H9 (cell line): ENCODE measurements at regions not wholly inside any gene's neighbourhood (a gene's known extent, or its start where the extent isn't known, plus 50 kb on each side); places are given as distances from the start of the nearest gene placed in this dataset.

Source experiments
- DNase-seq: peaks from one replicate; pipeline ENCODE4 v3.0.0-alpha.2; 2017
- H2AFZ ChIP-seq: one replicate; pipeline ENCODE4 v1.6.1; 2013; ENCODE audit warnings: mild to moderate bottlenecking, low read length, control low read depth, moderate library complexity
- H2AK5ac ChIP-seq: 2 replicates; pipeline ENCODE4 v1.6.1; 2013; ENCODE audit warnings: low read length, control low read depth, mixed read lengths; ENCODE audit not compliant: insufficient read length
- H2BK120ac ChIP-seq: one replicate; pipeline ENCODE4 v1.6.1; 2013; ENCODE audit warnings: low read depth, mild to moderate bottlenecking, low read length, control low read depth, inconsistent platforms; ENCODE audit not compliant: poor library complexity, severe bottlenecking
- H2BK12ac ChIP-seq: 2 replicates; pipeline ENCODE4 v1.6.1; 2013; ENCODE audit warnings: low read length, control low read depth, mixed read lengths, low read depth; ENCODE audit not compliant: insufficient read length
- H2BK15ac ChIP-seq: 2 replicates; pipeline ENCODE4 v1.6.1; 2013; ENCODE audit warnings: low read depth, low read length, control low read depth
- H2BK20ac ChIP-seq: one replicate; pipeline ENCODE4 v1.6.1; 2013; ENCODE audit warnings: low read depth, mild to moderate bottlenecking, low read length, control low read depth, inconsistent platforms; ENCODE audit not compliant: poor library complexity, severe bottlenecking
- H2BK5ac ChIP-seq: 2 replicates; pipeline ENCODE4 v1.6.1; 2013; ENCODE audit warnings: low read length, control low read depth, mixed read lengths; ENCODE audit not compliant: insufficient read length
- H3K14ac ChIP-seq: 2 replicates; pipeline ENCODE4 v1.6.1; 2013; ENCODE audit warnings: low read length, control low read depth; ENCODE audit not compliant: insufficient read depth
- H3K18ac ChIP-seq: 2 replicates; pipeline ENCODE4 v1.6.1; 2013; ENCODE audit warnings: low read depth, mild to moderate bottlenecking, mixed read lengths, low read length, control low read depth; ENCODE audit not compliant: insufficient read length
- H3K23ac ChIP-seq: 2 replicates; pipeline ENCODE4 v1.6.1; 2013; ENCODE audit warnings: low read length, control low read depth, mixed read lengths, low read depth; ENCODE audit not compliant: insufficient read length
- H3K23me2 ChIP-seq: 2 replicates; pipeline ENCODE4 v1.6.1; 2013; ENCODE audit warnings: low read depth, mild to moderate bottlenecking, mixed read lengths, low read length, control low read depth; ENCODE audit not compliant: insufficient read length, poor library complexity, severe bottlenecking
- H3K27ac ChIP-seq: 2 replicates; pipeline ENCODE4 v1.5.1; 2013; ENCODE audit warnings: low read length, control low read depth, mixed read lengths, low read depth; ENCODE audit not compliant: insufficient read length
- H3K27me3 ChIP-seq: 2 replicates; pipeline ENCODE4 v1.6.1; 2013; ENCODE audit warnings: low read length, control low read depth, inconsistent platforms; ENCODE audit not compliant: insufficient read depth
- H3K4ac ChIP-seq: 2 replicates; pipeline ENCODE4 v1.6.1; 2013; ENCODE audit warnings: low read depth, mild to moderate bottlenecking, control low read depth, inconsistent platforms, low read length, moderate library complexity
- H3K4me1 ChIP-seq: 2 replicates; pipeline ENCODE4 v1.6.1; 2013; ENCODE audit warnings: low read length, control low read depth, inconsistent platforms; ENCODE audit not compliant: insufficient read depth
- H3K4me2 ChIP-seq: 2 replicates; pipeline ENCODE4 v1.6.1; 2013; ENCODE audit warnings: low read length, control low read depth, mixed read lengths; ENCODE audit not compliant: insufficient read length, insufficient read depth
- H3K56ac ChIP-seq: 2 replicates; pipeline ENCODE4 v1.6.1; 2013; ENCODE audit warnings: low read depth, mild to moderate bottlenecking, mixed read lengths, low read length, control low read depth; ENCODE audit not compliant: insufficient read length
- H3K79me1 ChIP-seq: 2 replicates; pipeline ENCODE4 v1.6.1; 2013; ENCODE audit warnings: low read depth, mild to moderate bottlenecking, moderate library complexity, low read length, control low read depth, inconsistent platforms; ENCODE audit not compliant: insufficient read depth, poor library complexity, severe bottlenecking
- H3K79me2 ChIP-seq: 2 replicates; pipeline ENCODE4 v1.6.1; 2013; ENCODE audit warnings: low read length, control low read depth, inconsistent platforms; ENCODE audit not compliant: insufficient read depth
- H3K9ac ChIP-seq: 2 replicates; pipeline ENCODE4 v1.6.1; 2013; ENCODE audit warnings: low read length, control low read depth, mixed read lengths; ENCODE audit not compliant: insufficient read length; ENCODE audit errors: extremely low read depth
- H3K9me3 ChIP-seq: one replicate; pipeline ENCODE4 v1.6.1; 2013; ENCODE audit warnings: low read depth, low read length, inconsistent platforms; ENCODE audit not compliant: control insufficient read depth
- H3T11ph ChIP-seq: one replicate; pipeline ENCODE4 v1.6.1; 2013; ENCODE audit warnings: mild to moderate bottlenecking, low read length, control low read depth, inconsistent platforms
- H4K20me1 ChIP-seq: one replicate; pipeline ENCODE4 v1.6.1; 2013; ENCODE audit not compliant: control insufficient read depth, insufficient read length, insufficient read depth
- H4K5ac ChIP-seq: 2 replicates; pipeline ENCODE4 v1.6.1; 2013; ENCODE audit warnings: low read depth, mild to moderate bottlenecking, mixed read lengths, low read length, control low read depth; ENCODE audit not compliant: insufficient read length
- H4K8ac ChIP-seq: replicated peaks from 2 replicates; pipeline ENCODE4 v1.6.1; 2013; ENCODE audit warnings: low read length, control low read depth, mixed read lengths, low read depth; ENCODE audit not compliant: insufficient read length
- H4K91ac ChIP-seq: 2 replicates; pipeline ENCODE4 v1.6.1; 2013; ENCODE audit warnings: low read depth, mild to moderate bottlenecking, moderate library complexity, mixed read lengths, low read length, control low read depth; ENCODE audit not compliant: insufficient read length
- H3K27ac Mint-ChIP-seq, 3 experiments: 2 replicates in 2 of 3; 3 replicates in 1 of 3; pipeline ENCODE4 v1.8.0; 2020 to 2021; ENCODE audit warnings: mixed read lengths in 3 of 3, mild to moderate bottlenecking in 1 of 3, moderate library complexity in 1 of 3
- H3K27me3 Mint-ChIP-seq: 2 replicates; pipeline ENCODE4 v1.8.0; 2021; ENCODE audit warnings: low read depth, mild to moderate bottlenecking, moderate library complexity, mixed read lengths
- H3K36me3 Mint-ChIP-seq, 3 experiments: 2 replicates in 2 of 3; 3 replicates in 1 of 3; pipeline ENCODE4 v1.8.0; 2020 to 2021; ENCODE audit warnings: low read depth in 3 of 3, mixed read lengths in 3 of 3; ENCODE audit not compliant: insufficient read depth in 1 of 3
- H3K4me1 Mint-ChIP-seq, 2 experiments: 2 replicates each; pipeline ENCODE4 v1.8.0; 2020; ENCODE audit warnings: mixed read lengths in 2 of 2
- H3K4me3 Mint-ChIP-seq, 2 experiments: 2 replicates in 1 of 2; 3 replicates in 1 of 2; pipeline ENCODE4 v1.8.0; 2020 to 2021; ENCODE audit warnings: mild to moderate bottlenecking in 2 of 2, mixed read lengths in 2 of 2, moderate library complexity in 1 of 2
- H3K9me3 Mint-ChIP-seq, 2 experiments: 2 replicates in 1 of 2; 3 replicates in 1 of 2; pipeline ENCODE4 v1.8.0; 2020; ENCODE audit warnings: mild to moderate bottlenecking in 2 of 2, mixed read lengths in 2 of 2, moderate library complexity in 1 of 2
- WGBS: extraction: QIAGEN DNeasy Blood & Tissue Kit; methylation state at CpG from one replicate; pipeline ENCODE4 v1.1.7; 2013; ENCODE audit warnings: missing lambda C conversion rate, low lambda C conversion rate, mixed read lengths; ENCODE audit not compliant: insufficient read length; ENCODE audit errors: extremely low coverage; 5-methylcytosine and 5-hydroxymethylcytosine counted together
- TF ChIP-seq, protein P1 (sequence below): fragments of 200-600 bp; sonication (generic); conservative IDR thresholded peaks from 3 replicates; pipeline ENCODE4 v1.8.0; 2021; ENCODE audit warnings: antibody characterized with exemption, mild to moderate bottlenecking

- Histone ChIP-seq H3K27me3 (no peaks in the 10 kb centered on the region), H4K5ac (no peak overlapping the region), H3K18ac (no peak overlapping the region), H3K23ac (no peak overlapping the region), H3K56ac (no peak overlapping the region), H2BK20ac (no peak overlapping the region), H4K91ac (no peak overlapping the region), H3K23me2 (no peaks in the 10 kb centered on the region), H2BK15ac (no peak overlapping the region), H3K79me2 (no peaks in the 10 kb centered on the region), H2AK5ac (no peak overlapping the region), H2BK5ac (no peak overlapping the region), H3K79me1 (no peaks in the 10 kb centered on the region), H4K20me1 (no peaks in the 10 kb centered on the region), H3K14ac (no peak overlapping the region), H3K9ac (no peak overlapping the region), H3K9me3 (no peaks in the 10 kb centered on the region), H3T11ph (no peak overlapping the region), H3K27ac (no peak overlapping the region), H2BK120ac (no peak overlapping the region), H3K4me1 (peaks cover 5% of the 10 kb centered on the region; the same call in 1 of the 2 replicates), H3K4me2 (no peak overlapping the region), H2BK12ac (no peak overlapping the region), H4K8ac (no peak overlapping the region), H3K4ac (no peak overlapping the region), H2AFZ (no peak overlapping the region)
- H3K36me3 Mint-ChIP-seq: peaks cover 0 to 12% (median 2%) of the 10 kb centered on the region in 3 experiments; a peak in 4 of 7 replicates
- peaks cover 3 to 6% of the 10 kb centered on the region in 2 experiments; a peak in 2 of 5 replicates for H3K9me3 Mint-ChIP-seq
- no peak overlapping the region for H3K4me3 Mint-ChIP-seq
- peak overlapping the region in 1 of 3 experiments; percentile 45; a peak in 1 of 7 replicates for H3K27ac Mint-ChIP-seq
- no peak for DNase-seq
- H3K4me1 Mint-ChIP-seq: peaks cover 13 to 26% of the 10 kb centered on the region in 2 experiments
- no CpG with 5 or more reads among the region's 11 CpGs for WGBS
- TF ChIP-seq, protein P1, sequence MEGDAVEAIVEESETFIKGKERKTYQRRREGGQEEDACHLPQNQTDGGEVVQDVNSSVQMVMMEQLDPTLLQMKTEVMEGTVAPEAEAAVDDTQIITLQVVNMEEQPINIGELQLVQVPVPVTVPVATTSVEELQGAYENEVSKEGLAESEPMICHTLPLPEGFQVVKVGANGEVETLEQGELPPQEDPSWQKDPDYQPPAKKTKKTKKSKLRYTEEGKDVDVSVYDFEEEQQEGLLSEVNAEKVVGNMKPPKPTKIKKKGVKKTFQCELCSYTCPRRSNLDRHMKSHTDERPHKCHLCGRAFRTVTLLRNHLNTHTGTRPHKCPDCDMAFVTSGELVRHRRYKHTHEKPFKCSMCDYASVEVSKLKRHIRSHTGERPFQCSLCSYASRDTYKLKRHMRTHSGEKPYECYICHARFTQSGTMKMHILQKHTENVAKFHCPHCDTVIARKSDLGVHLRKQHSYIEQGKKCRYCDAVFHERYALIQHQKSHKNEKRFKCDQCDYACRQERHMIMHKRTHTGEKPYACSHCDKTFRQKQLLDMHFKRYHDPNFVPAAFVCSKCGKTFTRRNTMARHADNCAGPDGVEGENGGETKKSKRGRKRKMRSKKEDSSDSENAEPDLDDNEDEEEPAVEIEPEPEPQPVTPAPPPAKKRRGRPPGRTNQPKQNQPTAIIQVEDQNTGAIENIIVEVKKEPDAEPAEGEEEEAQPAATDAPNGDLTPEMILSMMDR: no peak
- H3K27me3 Mint-ChIP-seq: no peaks in the 10 kb centered on the region
Measured at GRCh38 chr16:51892293-51893007, 654.5 kb downstream of the TOX3 start.
